ENCODE measurements at regions not wholly inside any gene's neighbourhood (a gene's known extent, or its start where the extent isn't known, plus 50 kb on each side); places are given as distances from the start of the nearest gene placed in this dataset.

GRCh38 chr5:162529886-162530285 is 462.3 kb downstream of the GABRG2 start:
- Histone ChIP-seq H2BK5ac (ENCODE audit: low read depth, low read length, poor library complexity, severe bottlenecking) (no peak overlapping the region), H3K4me3 (ENCODE audit: insufficient read depth, low read depth, low read length) (no peak overlapping the region), H3K23ac (ENCODE audit: low read depth, low read length) (no peak overlapping the region), H3K9me1 (ENCODE audit: insufficient read depth, low read length) (no peaks in the 10 kb centered on the region), H3K27ac (ENCODE audit: insufficient read depth, low read length) (no peak overlapping the region), H3K36me3 (ENCODE audit: control insufficient read depth, insufficient read depth, low read length) (no peaks in the 10 kb centered on the region), H3K4ac (ENCODE audit: low read depth, low read length) (no peak overlapping the region), H3K14ac (replicated peaks; ENCODE audit: low read depth, low read length) (no peak overlapping the region), H4K5ac (ENCODE audit: low read depth, low read length) (no peak overlapping the region), H3K9me3 (ENCODE audit: control insufficient read depth, insufficient read depth, low read length) (peaks cover 13% of the 10 kb centered on the region), H2AK5ac (ENCODE audit: low read depth, low read length) (no peak overlapping the region), H2AFZ (replicated peaks; ENCODE audit: low read length, poor library complexity) (no peak overlapping the region), H2BK120ac (ENCODE audit: low read depth, low read length) (no peak overlapping the region), H3K4me2 (ENCODE audit: low read depth, low read length) (no peak overlapping the region), H3K56ac (ENCODE audit: extremely low read depth, insufficient read depth, low read length) (no peak overlapping the region), H2BK15ac (ENCODE audit: low read depth, low read length) (no peak overlapping the region), H3K18ac (ENCODE audit: low read depth, low read length) (no peak overlapping the region), H4K20me1 (ENCODE audit: insufficient read depth, low read length) (no peaks in the 10 kb centered on the region), H3K79me1 (ENCODE audit: low read depth in 1 of 2, low read length in 2 of 2) (no peaks in the 10 kb centered on the region), H3K9ac (ENCODE audit: low read depth, low read length) (no peak overlapping the region), H2BK20ac (ENCODE audit: low read depth, low read length) (no peak overlapping the region), H3K4me1 (ENCODE audit: control insufficient read depth, insufficient read depth, low read length) (no peaks in the 10 kb centered on the region), H4K8ac (ENCODE audit: low read depth in 2 of 2, low read length in 2 of 2) (no peak overlapping the region), H4K91ac (ENCODE audit: insufficient read depth, low read depth, low read length) (no peak overlapping the region), H2AK9ac (replicated peaks; ENCODE audit: low read depth, low read length, poor library complexity) (no peak overlapping the region), H3K27me3 (ENCODE audit: control insufficient read depth, insufficient read depth, low read length) (no peaks in the 10 kb centered on the region)
- ChIA-PET CTCF (no interaction called here), POLR2A (ENCODE audit: unreplicated experiment) (no interaction called here)
- dilution Hi-C loops (cut with HindIII; ENCODE audit: low sequenced_read_pairs, unreplicated experiment), result no loop called here
- in situ Hi-C loops (cut with MboI; ENCODE audit: low sequenced_read_pairs), result no loop called here
- no peak for ATAC-seq (ENCODE audit: low read depth)
- no peak for TF ChIP-seq MAFK (IDR thresholded peaks at IDR 0.05; ENCODE audit: low read depth, low read length)
- no peak for TF ChIP-seq USF2 (IDR thresholded peaks at IDR 0.05; ENCODE audit: low read depth, low read length)
- no peak for TF ChIP-seq POLR2A (IDR thresholded peaks at IDR 0.05; ENCODE audit: low read depth, low read length)
- TF ChIP-seq RAD21 (IDR thresholded peaks at IDR 0.05; ENCODE audit: low read length), result no peak
- TF ChIP-seq CHD1 (IDR thresholded peaks at IDR 0.05; ENCODE audit: low read depth, low read length), result no peak
- no peak for TF ChIP-seq MXI1 (IDR thresholded peaks at IDR 0.05; ENCODE audit: borderline replicate concordance, low read depth, low read length)
- no peak for TF ChIP-seq CTCF (conservative IDR thresholded peaks at IDR 0.05; ENCODE audit: low read depth, low read length)
- TF ChIP-seq SMC3 (IDR thresholded peaks at IDR 0.05; ENCODE audit: low read depth, low read length), result no peak
- TF ChIP-seq RFX5 (IDR thresholded peaks at IDR 0.05; ENCODE audit: low read depth, low read length), result no peak
- BruUV-seq (replicated peaks), result no TSS peak
- no CpG with 5 or more reads among the region's 2 CpGs for WGBS, 2 experiments (ENCODE audit: extremely low coverage in 2 of 2, insufficient read length in 1 of 2)
- no peak for DNase-seq
- intact Hi-C loops (cut with micrococcal nuclease), result no loop called here

All from IMR-90 (cell line).